ENCODE measurements at regions not wholly inside any gene's neighbourhood (a gene's known extent, or its start where the extent isn't known, plus 50 kb on each side); places are given as distances from the start of the nearest gene placed in this dataset.

GRCh38 chr18:45357686-45358470 is 257.4 kb upstream of the SLC14A2 start:
- H3K4me3 ChIP-seq (replicated peaks; ENCODE audit: low read depth, low read length), result no peak overlapping the region
- DNase-seq (ENCODE audit: low read depth), result no peak
- no peak for TF ChIP-seq CTCF (IDR thresholded peaks at IDR 0.05; ENCODE audit: low read length, missing control alignments)

- no peak for TF ChIP-seq CTCF (IDR thresholded peaks at IDR 0.05; ENCODE audit: low read length, missing control alignments)
- DNase-seq (ENCODE audit: low read depth), result no peak
- H3K4me3 ChIP-seq (replicated peaks; ENCODE audit: low read depth, low read length), result no peak overlapping the region
Measured at GRCh38 chr18:45359275-45360009, 255.8 kb upstream of the SLC14A2 start.

- no peak for DNase-seq (ENCODE audit: low read depth)
- H3K4me3 ChIP-seq (replicated peaks; ENCODE audit: low read depth, low read length), result no peak overlapping the region
- TF ChIP-seq CTCF (IDR thresholded peaks at IDR 0.05; ENCODE audit: low read length, missing control alignments), result no peak
Measured at GRCh38 chr18:45361125-45361851, 254.0 kb upstream of the SLC14A2 start.

- no peak for TF ChIP-seq CTCF (IDR thresholded peaks at IDR 0.05; ENCODE audit: low read length, missing control alignments)
- no peak overlapping the region for H3K4me3 ChIP-seq (replicated peaks; ENCODE audit: low read depth, low read length)
- no peak for DNase-seq (ENCODE audit: low read depth)
Measured at GRCh38 chr18:45363196-45363595, 252.1 kb upstream of the SLC14A2 start.

- no peak for TF ChIP-seq CTCF (IDR thresholded peaks at IDR 0.05; ENCODE audit: low read length, missing control alignments)
- H3K4me3 ChIP-seq (replicated peaks; ENCODE audit: low read depth, low read length), result no peak overlapping the region
- DNase-seq (ENCODE audit: low read depth), result no peak
Measured at GRCh38 chr18:45365835-45366234, 249.4 kb upstream of the SLC14A2 start.

GRCh38 chr18:45370255-45371010 is 244.8 kb upstream of the SLC14A2 start:
- H3K4me3 ChIP-seq (replicated peaks; ENCODE audit: low read depth, low read length), result no peak overlapping the region
- peak; percentile 43 for DNase-seq (ENCODE audit: low read depth)
- no peak for TF ChIP-seq CTCF (IDR thresholded peaks at IDR 0.05; ENCODE audit: low read length, missing control alignments)
